GM21786 (cell line): ENCODE measurements at regions not wholly inside any gene's neighbourhood (a gene's known extent, or its start where the extent isn't known, plus 50 kb on each side); places are given as distances from the start of the nearest gene placed in this dataset.
A peak's percentile ranks its signal among the peaks of the same experiment; 100 is the strongest.
"Not testable (repeated sequence)": the region's sequence is repeated elsewhere in the genome, so short reads cannot be mapped to it uniquely, and the experiment has no call there.

Experiments
- ATAC-seq: cut with Tn5 transposase; IDR thresholded peaks from one replicate; pipeline ENCODE4 v1.9.1; 2021; ENCODE audit not compliant: unreplicated experiment

DNA sequence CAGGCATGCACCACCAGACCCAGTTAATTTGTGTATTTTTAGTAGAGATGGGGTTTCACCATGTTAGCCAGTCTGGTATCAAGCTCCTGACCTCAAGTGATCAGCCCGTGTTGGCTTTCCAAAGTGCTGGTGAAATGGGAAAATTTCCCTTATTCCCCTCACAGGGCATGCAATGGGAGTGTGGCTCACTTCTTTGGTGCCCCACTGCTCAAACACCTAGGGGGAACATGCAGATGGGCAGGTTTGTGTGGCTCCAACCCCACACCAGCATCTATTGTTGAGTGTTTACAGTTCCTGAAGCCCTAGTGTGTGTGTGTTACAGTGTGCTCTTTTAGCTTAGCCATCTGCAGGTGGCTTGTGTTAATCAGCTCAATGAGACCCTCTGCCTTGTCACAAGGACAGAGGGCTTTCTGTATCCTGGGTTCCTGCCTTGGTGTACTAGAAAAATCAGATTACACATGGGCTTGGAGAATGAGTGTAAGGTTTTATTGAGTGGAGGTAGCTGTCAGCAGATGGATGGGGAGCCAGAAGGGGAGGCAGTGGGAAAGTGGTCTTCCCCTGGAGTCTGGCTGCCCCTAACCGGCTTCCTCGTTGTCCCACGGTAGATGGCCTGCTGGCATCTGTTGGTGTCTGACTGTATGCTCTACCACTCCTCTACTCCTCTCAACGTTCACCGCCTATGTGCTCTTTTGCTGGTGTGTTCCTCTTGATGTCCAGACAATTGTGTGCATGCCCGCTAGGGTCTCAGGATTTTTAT lies 248.1 kb upstream of the CBLB start:
- no peak for ATAC-seq

DNA sequence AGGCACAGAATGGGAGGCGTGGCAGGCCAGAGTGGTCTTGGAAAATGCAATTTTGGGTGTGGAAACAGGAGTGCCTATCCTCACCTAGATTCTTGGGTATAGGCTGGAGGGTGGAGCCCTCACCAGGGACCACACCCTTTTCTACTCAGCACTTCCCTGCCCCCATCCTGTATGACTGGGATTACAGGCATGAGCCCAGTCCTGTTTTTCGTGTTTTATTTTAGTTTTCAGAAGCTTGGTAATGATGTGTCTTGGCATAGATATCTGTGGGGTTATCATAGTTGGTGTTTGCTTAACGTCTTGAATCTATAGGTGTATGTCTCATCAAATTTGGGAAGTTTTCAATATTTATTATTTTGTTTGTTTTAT lies 248.7 kb upstream of the CBLB start:
- ATAC-seq = no peak

DNA sequence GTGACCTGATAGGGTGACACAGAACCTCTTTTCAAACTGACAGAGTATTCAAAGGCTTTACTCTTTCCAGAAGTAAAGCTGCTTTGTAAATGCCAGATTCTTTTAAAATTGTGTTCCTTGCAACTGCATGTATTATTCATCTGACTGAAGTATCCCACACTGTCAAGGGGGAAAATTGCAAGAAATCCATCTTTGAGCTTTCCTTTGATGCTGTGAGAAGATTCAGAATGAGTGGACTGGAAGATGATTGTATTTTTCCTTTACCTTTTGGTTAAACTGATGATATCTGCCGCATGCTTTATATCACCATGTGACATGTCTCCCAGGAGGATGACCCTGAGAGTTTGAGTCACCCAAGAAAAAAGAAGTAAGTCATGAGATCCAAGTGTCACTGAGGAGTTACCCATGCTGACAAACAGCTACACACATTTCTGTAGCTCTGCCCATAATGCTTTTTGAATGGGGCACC lies 250.8 kb upstream of the CBLB start:
- ATAC-seq = peak; percentile 53

DNA sequence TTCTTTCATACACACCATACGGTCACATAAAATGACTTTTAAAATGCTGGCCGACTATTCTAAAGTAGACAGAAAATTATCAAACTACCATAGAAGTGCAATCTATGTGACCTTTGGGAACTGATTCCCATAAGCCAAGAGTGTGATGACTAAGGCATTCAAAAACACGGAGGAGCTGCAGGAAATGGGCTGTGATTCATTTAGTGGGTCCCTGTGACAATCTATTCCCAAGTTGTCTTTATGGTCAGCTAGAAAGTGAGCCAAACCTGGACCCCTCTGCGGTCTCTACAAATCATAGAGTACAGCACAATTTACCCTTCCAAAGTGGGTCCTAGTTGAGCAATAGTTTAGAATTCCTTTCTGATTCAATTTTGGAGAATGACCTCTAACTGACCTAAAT lies 251.5 kb upstream of the CBLB start:
- ATAC-seq = no peak

DNA sequence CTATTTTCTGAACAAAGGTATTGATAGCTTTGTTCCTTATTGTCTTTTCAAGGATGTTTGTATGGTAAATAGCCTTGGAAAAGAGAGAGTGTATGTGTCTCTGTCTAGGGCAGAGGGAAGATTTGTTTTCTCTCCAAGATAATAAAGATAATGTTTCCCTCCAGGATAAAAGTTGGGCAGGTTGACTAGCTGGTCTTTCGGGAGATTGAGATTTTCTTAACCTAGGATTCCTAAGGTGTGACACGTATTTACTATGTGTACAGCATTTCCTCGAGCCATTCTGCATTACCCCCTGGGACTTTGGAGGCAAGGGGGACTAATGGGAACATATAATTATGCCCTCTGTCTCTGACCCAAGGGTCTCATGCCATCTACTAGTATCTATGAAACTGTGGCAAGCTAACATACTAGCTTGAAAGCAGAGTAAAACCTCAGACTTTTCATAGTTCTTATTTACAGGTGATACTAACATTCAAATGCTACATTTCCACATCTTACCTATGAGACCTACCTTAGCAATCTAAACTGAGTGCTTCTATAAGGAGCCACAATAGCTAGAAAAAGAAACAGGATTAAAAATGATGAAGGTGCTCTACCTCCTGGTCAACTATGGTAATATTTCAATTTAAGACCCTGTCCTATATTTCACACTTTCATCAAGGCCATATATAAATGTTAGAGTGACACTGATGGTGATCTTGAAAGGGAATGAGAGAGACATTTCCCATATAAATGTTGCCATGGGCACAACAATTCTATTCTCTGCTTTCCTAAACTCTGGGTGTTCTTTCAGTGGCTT lies 252.9 kb upstream of the CBLB start:
- ATAC-seq = no peak

DNA sequence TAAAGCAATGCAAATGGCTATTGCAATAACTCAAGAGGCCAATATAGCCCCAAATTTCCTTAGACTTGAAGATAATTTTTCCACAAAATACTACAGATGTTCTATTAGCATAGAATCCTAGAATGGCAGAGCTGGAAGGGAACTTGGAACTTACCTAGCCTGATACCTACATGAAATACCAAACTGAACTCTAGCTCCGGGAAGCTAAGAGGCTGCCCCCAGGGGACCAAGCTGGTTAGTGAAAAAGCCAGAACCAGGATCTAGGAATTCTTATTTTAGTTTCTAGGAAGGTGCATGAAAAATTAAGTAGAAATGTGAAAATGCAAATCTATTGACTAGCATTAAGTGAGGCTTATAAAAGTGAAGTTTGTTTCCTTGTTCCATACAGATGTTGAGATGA lies 256.0 kb upstream of the CBLB start:
- ATAC-seq = no peak

DNA sequence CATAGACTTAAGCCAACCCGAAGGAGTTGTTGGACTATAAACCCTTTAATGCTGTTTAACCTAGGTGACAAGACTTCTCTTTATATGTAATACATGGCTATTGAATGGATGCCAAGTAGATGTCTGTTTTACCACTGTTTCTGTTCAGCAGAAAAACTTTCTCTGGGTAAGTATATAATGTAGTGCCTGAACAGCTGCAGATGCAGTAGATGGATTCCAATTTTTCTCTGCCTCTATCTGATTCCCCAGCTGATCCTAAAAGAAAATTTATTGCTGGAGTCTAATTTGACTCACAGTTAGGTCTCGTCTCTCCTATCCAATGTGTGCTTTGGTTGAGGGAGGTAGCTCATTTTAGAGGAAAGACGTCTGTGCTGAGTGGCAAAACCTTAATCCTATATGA lies 256.5 kb upstream of the CBLB start:
- ATAC-seq = no peak

DNA sequence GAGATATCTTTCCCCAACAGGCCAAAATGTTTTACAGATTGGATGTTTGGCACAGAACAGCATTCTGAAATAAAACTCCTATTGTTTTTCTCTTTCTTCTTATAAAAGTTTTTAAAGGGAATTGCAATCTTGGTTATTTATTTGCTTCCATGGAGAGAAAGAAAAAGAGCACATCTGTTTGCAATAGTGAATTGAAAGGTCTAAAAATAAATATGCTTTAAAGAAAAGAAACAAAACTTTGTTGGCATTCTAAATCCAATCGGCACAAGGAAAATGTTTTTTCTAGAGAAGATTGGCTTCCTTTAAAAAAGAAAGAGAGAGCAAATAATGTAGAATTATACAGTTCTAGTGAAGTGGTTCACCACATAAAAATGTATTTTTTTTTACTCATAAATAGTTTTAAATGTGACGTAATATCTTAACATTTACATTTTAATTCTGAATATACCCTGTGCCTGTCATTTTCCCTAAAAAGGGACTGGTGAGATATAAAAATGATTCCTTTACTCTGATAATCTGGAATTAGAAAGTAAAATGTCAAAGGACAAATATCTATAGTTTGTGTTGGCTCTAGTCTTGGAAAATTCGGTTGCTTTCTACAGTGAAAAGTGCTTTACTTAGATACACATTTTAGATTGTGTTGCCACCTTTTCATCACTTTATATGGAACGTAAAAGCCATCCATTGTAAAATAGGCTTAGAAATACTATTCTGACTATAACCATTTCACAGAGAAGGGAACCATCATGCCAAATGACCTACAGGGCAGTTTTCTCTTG lies 257.4 kb upstream of the CBLB start:
- no peak for ATAC-seq

DNA sequence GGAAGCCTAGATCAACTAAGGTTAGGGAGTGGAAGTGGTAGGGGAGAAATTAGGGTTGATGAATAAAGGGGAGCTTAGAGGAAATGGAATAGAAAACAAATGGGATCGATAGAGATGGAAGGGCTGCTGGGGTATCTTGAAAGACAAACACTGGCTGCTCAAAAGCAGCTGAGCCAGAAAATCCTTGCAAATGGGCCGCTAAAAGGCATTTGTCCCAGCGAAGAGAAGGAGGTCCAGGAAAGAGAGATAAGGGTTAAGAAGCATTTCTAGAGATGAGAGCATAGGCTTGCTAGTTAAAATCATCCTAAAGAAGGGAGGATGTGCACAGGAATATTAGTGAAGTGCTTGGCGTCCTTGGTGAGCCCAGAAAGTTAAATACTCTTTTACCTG lies 258.0 kb upstream of the CBLB start:
- ATAC-seq = no peak

DNA sequence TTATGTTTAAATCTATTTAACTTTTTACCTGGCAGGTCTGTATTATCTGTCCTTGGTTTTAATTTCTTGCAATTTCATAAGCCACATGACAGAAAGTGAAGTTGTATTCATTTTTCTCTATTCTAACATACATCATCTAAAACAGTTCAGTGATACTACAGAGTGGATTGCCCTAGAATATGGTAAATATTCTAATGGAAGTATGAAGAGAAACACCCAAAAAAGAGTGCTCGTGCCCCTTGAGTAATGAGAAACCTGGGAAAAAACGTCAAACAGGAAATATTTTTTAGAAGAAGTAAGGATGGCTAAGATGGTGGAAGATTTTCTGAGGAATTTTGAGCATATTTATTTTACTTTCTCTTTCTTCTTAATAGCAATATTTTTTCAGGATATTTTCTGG lies 261.1 kb upstream of the CBLB start:
- ATAC-seq = no peak

DNA sequence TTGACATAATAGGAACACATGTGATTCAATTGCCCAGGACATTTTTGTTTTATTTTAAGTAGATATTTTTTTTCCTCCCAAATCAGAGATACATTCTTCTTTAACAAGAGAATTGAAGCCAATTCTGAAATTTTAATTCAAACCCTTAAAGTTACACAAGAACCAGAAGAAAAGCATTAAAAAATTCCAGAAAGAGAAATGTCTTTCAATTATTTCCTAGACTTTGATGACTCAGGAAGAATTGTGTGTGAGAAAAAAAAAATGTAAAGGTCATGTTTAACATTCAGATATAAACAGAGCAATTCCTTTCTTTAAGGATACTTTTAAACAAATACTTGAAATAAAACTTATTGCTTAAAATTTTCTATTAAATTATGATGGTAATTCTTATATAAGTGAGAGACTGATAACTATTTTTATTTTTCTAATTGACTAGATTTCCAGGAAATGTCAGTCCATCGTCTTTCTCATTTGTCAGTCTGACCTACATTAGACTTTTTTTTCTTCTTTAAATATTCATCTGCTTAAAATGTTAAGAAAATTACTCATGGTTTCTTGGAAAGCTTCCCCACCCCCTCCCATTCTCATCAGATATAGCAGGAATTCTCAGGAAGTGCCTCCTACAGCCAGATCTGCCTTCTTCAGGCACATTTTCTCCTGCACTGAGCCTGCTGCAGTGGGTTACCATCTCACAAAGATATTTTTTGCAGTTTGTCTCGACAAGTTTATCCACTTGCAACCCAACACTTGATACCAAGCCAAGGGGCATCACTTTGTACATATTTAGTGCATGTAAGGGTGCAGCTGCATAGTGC lies 261.8 kb upstream of the CBLB start:
- no peak for ATAC-seq

DNA sequence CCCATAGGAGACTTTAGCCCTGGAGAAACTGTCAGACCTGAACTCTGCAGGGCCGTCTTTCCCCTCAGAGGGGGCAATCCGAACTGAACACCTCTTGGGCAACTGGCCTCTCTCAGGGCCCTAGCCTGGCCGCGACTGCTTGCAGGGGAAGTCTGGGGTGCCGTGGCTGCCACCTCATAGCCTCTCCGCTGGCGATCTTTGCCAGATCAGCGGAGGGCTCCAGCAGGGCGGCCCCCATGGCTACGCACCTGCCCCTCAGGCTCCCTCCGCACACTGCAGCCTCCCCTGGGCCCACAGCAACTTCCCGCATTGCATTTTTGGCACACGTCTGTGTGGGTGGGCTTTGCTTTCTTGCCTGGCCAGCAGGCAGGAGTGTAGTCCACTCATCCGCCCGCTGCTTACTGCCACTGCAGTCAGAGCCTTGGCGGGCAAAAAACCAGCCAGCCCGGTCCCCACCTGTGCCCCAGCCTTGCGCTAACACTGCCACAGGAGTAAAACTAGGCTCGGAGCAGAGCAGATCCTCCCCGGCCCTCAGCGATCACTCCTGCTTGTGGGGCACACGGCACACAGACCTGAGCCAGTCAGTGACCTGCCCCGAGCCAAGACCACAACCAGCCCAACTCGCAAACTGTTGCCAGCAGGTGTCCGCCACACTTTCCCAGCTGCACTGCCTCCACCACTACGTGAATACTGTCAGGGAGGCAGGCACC lies 266.8 kb upstream of the CBLB start:
- ATAC-seq = no peak

DNA sequence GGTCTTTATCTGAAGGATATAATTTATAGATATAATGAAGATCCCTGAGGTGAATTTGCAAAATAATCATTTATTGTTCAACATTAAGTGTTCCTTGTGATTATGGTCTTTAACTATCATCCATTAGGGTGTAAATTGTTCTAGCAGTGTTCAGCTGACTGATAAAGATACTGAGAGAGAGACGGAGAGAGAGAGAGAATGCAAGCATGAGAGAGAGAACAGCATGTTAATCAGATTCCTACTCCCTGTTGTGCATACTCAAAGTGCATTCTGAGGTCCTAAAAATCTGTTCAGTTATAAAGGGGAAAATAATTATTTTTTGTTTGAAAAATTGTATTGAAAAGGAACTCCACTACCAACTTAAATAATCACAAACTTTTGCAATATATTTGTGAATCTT lies 271.0 kb upstream of the CBLB start:
- ATAC-seq = no peak

DNA sequence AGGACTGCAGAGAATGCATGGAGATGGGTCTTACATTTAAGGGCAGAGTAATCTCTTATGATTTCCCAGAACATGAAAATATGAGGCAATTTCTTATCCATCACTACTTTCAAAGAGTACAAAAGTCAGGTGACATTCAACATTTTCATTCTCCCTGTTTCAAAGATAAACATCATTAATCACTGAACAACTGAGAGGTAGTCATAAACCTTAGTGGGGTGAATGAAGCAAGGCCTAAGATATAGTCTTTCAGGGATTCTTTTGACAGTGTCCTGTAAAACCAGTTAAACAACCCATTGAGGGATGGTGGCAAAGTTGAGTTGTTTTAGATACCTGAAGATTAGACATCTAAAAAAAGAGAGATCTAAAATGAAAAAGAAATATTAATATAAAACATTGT lies 271.6 kb upstream of the CBLB start:
- ATAC-seq = no peak

DNA sequence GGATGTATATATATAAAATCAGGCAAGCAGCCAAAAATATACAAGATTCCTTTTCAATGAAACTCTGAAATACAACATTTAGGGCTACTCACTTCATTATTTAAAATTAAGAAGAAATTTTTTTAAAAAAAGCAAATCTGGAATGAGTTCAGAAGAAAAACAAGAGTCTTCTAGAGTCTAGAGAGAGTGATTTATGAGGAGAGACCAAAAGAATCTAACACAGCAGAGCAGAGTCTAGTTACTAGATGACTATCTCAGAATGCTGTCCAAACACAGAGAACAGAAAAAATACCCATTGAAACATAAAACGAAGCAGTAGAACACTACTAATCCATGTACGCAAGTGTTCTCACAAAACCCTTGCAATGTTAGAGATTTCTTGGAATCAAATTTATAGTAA lies 275.2 kb upstream of the CBLB start:
- ATAC-seq = no peak

DNA sequence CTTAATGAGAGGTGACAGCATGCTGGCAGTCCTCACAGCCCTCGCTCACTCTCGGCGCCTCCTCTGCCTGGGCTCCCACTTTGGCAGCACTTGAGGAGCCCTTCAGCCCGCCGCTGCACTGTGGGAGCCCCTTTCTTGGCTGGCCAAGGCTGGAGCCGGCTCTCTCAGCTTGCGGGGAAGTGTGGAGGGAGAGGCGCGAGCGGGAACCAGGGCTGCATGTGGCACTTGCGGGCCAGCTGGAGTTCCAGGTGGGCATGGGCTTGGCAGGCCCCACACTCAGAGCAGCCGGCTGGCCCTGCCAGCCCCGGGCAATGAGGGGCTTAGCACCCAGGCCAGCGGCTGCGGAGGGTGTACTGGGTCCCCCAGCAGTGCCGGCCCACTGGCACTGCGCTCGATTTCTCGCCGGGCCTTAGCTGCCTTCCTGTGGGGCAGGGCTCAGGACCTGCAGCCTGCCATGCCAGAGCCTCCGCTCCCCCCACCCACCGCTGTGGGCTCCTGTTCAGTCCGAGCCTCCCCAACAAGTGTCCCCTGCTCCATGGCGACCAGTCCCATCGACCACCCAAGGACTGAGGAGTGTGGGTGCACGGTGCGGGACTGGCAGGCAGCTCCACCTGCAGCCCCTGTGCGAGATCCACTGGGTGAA lies 279.7 kb upstream of the CBLB start:
- not testable (repeated sequence) for ATAC-seq

DNA sequence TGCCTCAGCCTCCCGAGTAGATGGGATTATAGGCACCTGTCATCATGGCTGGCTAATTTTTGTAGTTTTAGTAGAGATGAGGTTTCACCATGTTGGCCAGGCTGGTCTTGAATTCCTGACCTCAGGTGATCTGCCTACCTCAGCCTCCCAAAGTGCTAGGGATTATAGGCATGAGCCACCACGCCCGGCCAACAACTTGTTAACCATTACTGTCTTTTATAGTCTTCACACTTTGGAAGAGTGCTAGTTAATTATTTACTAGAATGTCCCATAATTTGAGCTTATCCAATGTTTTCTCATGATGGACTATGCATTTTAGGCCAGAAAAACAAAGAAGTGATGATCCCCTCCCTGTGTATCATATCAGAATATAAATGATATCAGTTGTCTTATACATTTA lies 288.6 kb upstream of the CBLB start:
- ATAC-seq = no peak

DNA sequence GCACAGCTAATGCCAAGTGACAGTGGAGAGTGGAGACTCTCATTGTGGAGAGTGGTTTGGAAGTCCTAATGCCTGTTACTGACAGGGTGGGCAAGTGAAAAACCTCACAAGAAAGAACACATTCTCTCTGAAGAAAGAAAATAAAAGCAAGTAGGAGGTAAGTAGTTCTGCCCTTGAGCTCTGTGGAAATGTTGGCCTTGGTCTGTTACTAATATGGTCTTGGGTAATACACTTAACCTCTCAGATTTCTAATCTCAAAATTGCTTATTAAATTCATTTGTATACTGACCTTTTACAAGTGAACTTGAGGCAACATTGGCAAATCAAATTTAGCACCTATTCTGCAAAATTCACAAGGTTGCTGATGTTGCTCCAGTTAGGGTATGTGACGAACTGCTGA lies 291.6 kb upstream of the CBLB start:
- ATAC-seq = no peak

DNA sequence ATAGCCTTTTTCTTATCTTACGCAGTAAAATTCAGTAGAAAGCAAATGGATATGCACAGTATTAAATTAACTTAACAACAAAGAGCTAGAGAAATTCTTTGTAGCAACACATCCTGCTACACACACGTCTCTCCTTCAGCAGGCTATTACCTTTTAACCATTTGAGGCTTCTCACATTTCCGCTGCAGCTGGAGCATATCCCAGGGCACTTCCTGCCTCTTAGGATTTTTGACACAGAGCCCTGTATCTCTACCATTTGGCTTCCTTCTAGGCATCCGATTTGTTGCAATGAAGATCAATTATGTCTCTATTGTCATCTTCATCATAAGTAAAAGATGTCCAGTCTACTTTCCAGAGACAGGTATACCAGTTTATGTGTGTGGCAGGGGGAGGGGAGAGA lies 292.4 kb upstream of the CBLB start:
- no peak for ATAC-seq

DNA sequence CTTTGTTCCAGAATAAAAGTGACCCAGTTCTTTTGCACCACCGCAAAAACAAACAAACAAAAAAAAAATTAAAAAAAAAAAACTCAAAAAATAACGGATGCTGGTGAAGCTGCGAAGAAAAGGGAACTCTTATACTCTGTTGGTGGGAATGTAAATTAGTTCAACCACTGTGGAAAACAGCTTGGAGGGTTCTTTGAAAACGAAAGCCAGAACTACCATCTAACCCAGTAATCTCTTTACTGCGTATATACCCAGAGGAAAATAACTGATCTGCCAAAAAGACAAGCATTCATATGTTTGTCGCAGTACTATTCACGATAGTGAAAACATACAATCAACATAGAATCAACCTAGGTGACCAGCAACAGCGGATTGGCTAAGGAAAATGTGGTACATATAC lies 298.9 kb upstream of the CBLB start:
- no peak for ATAC-seq
